HCT116 (cell line): ENCODE measurements at regions not wholly inside any gene's neighbourhood (a gene's known extent, or its start where the extent isn't known, plus 50 kb on each side); places are given as distances from the start of the nearest gene placed in this dataset.

Source experiments
- ATAC-seq: fragments of 200-7000 bp; cut with Tn5 transposase; 2 replicates; pipeline ENCODE4 v1.9.1; 2020; ENCODE audit warnings: mild to moderate bottlenecking, moderate library complexity
- BruUV-seq: library from RNA; stranded (reverse); fragments of 400-500 nt; replicated peaks from 2 replicates; lab custom pipeline; 2021; lab: Mats Ljungman, UMichigan
- CTCF ChIA-PET: fragments of 300-600 bp; sonication (Branson Sonifier 250); formaldehyde crosslinking; loops from one replicate; lab custom pipeline; 2021; ENCODE audit warnings: antibody characterized with exemption; lab: Charles Lee
- POLR2A ChIA-PET: fragments of 300-600, 350-600 bp; sonication (Branson Sonifier 250); formaldehyde crosslinking; loops from one replicate; lab custom pipeline; 2021; ENCODE audit warnings: antibody characterized with exemption; lab: Charles Lee
- RAD21 ChIA-PET, 2 experiments: fragments of 300-600 bp; sonication (Branson Sonifier 250); formaldehyde crosslinking; loops; one replicate each; lab custom pipeline; 2023; ENCODE audit warnings: low total read pairs in 2 of 2; ENCODE audit not compliant: uncharacterized antibody in 2 of 2, unreplicated experiment in 2 of 2, low non-redundant PET in 1 of 2; lab: Charles Lee
- DNase-seq: peaks from one replicate; pipeline ENCODE4 v3.0.0-alpha.2; 2010; ENCODE audit warnings: low read depth, low spot score
- H2AFZ ChIP-seq: fragments of 200-600 bp; shearing (Covaris generic), sonication (generic); 2 replicates; pipeline ENCODE4 v1.6.1; 2017; ENCODE audit warnings: low read depth, mixed run types, mixed read lengths, antibody characterized with exemption, low read length; ENCODE audit not compliant: poor library complexity, severe bottlenecking
- H3K27ac ChIP-seq: 2 replicates; pipeline ENCODE4 v1.5.1; 2012; ENCODE audit warnings: low read depth, low read length
- H3K27me3 ChIP-seq: fragments of 200-600 bp; sonication (generic); 2 replicates; pipeline ENCODE4 v1.6.1; 2016; ENCODE audit warnings: mixed run types, low read length, mixed read lengths; ENCODE audit not compliant: insufficient read depth
- H3K36me3 ChIP-seq, 2 experiments: fragments of 200-500 bp in 1 of 2; fragments of 200-600 bp in 1 of 2; sonication (Bioruptor generic) in 1 of 2; sonication (generic) in 1 of 2; 2 replicates each; pipeline versions ENCODE4 v1.5.1 to v1.6.1; 2014 to 2016; ENCODE audit warnings: low read length in 2 of 2, inconsistent platforms in 1 of 2, mixed read lengths in 1 of 2, mixed run types in 1 of 2; ENCODE audit not compliant: insufficient read depth in 2 of 2, control insufficient read depth in 1 of 2
- H3K4me1 ChIP-seq, 2 experiments: fragments of 200-600 bp in 1 of 2; sonication (generic) in 1 of 2; 2 replicates each; pipeline versions ENCODE4 v1.5.1 to v1.6.1; 2012 to 2017; ENCODE audit warnings: low read length in 2 of 2, inconsistent platforms in 1 of 2, mild to moderate bottlenecking in 1 of 2, mixed read lengths in 1 of 2, mixed run types in 1 of 2, moderate library complexity in 1 of 2; ENCODE audit not compliant: insufficient read depth in 2 of 2, control insufficient read depth in 1 of 2
- H3K4me2 ChIP-seq: fragments of 200-600 bp; sonication (generic); 2 replicates; pipeline ENCODE4 v1.6.1; 2017; ENCODE audit warnings: mixed run types, low read length, mixed read lengths
- H3K4me3 ChIP-seq, 2 experiments: fragments of 200-600 bp in 1 of 2; sonication (generic) in 1 of 2; replicated peaks in 1 of 2; 2 replicates each; pipeline ENCODE4 v1.5.1; 2011 to 2016; ENCODE audit warnings: low read length in 2 of 2, control low read depth in 1 of 2, low read depth in 1 of 2, mild to moderate bottlenecking in 1 of 2, mixed read lengths in 1 of 2, mixed run types in 1 of 2
- H3K79me2 ChIP-seq: fragments of 200-600 bp; sonication (generic); 2 replicates; pipeline ENCODE4 v1.6.1; 2017; ENCODE audit warnings: mild to moderate bottlenecking, mixed run types, low read length, moderate library complexity, mixed read lengths; ENCODE audit not compliant: insufficient read depth
- H3K9ac ChIP-seq: fragments of 200-600 bp; sonication (generic); 2 replicates; pipeline ENCODE4 v1.6.1; 2016; ENCODE audit warnings: low read length, mixed read lengths
- H3K9me2 ChIP-seq: fragments of 200-600 bp; sonication (generic), shearing (Covaris generic); 2 replicates; pipeline ENCODE4 v1.6.1; 2017; ENCODE audit warnings: mixed run types, mild to moderate bottlenecking, moderate library complexity; ENCODE audit not compliant: insufficient read depth
- H3K9me3 ChIP-seq, 2 experiments: fragments of 200-500 bp in 1 of 2; fragments of 200-600 bp in 1 of 2; sonication (Bioruptor generic) in 1 of 2; sonication (generic) in 1 of 2; 2 replicates each; pipeline ENCODE4 v1.6.1; 2014 to 2017; ENCODE audit warnings: low read length in 2 of 2, mixed read lengths in 2 of 2, inconsistent platforms in 1 of 2, low read depth in 1 of 2, mild to moderate bottlenecking in 1 of 2, mixed run types in 1 of 2, moderate library complexity in 1 of 2; ENCODE audit not compliant: control insufficient read depth in 1 of 2, insufficient read depth in 1 of 2
- H4K20me1 ChIP-seq: fragments of 200-600 bp; sonication (generic), shearing (Covaris generic); 2 replicates; pipeline ENCODE4 v1.6.1; 2017; ENCODE audit warnings: mixed run types, mild to moderate bottlenecking, moderate library complexity; ENCODE audit not compliant: insufficient read depth
- CTCF ChIP-seq, 3 experiments: fragments of 200-600 bp in 1 of 3; sonication (generic) in 1 of 3; IDR thresholded peaks in 2 of 3; conservative IDR thresholded peaks in 1 of 3; 2 replicates each; pipeline ENCODE4 v1.5.1; 2012 to 2017; ENCODE audit warnings: low read depth in 2 of 3, low read length in 2 of 3, antibody characterized with exemption in 1 of 3, borderline replicate concordance in 1 of 3, control low read depth in 1 of 3, mild to moderate bottlenecking in 1 of 3, mixed read lengths in 1 of 3, mixed run types in 1 of 3, moderate library complexity in 1 of 3; ENCODE audit not compliant: insufficient read depth in 1 of 3
- EZH2 ChIP-seq: fragments of 200-600 bp; sonication (generic); IDR thresholded peaks from 2 replicates; pipeline ENCODE4 v1.6.1; 2017; ENCODE audit warnings: antibody characterized with exemption, mixed run types
- EZH2phosphoT487 ChIP-seq: fragments of 200-600 bp; IDR thresholded peaks from 2 replicates; pipeline ENCODE4 v1.6.1; 2018; ENCODE audit warnings: antibody characterized with exemption, borderline replicate concordance
- FOSL1 ChIP-seq: IDR thresholded peaks from 2 replicates; pipeline ENCODE4 v1.6.1; 2012; ENCODE audit warnings: low read depth
- POLR2AphosphoS5 ChIP-seq: IDR thresholded peaks from 2 replicates; pipeline ENCODE4 v1.6.1; 2011; ENCODE audit warnings: mild to moderate bottlenecking, low read depth, low read length, moderate library complexity
- RAD21 ChIP-seq: IDR thresholded peaks from 2 replicates; pipeline ENCODE4 v1.6.1; 2012; ENCODE audit warnings: low read depth, mild to moderate bottlenecking
- SIN3A ChIP-seq: IDR thresholded peaks from 2 replicates; pipeline ENCODE4 v1.6.1; 2012; ENCODE audit warnings: low read depth
- SRF ChIP-seq: IDR thresholded peaks from 2 replicates; pipeline ENCODE4 v1.6.1; 2012; ENCODE audit warnings: low read depth
- ZFX ChIP-seq: fragments of 450-650 bp; IDR thresholded peaks from 2 replicates; pipeline ENCODE4 v1.6.1; 2017
- intact Hi-C: fragments of 100-400 bp; cut with micrococcal nuclease; formaldehyde crosslinking; loops from 2 replicates; pipeline ENCODE4 v1.10.0; 2022

- ATAC-seq (no peak), DNase-seq (no peak)
- H3K9me3 ChIP-seq, result peaks cover 0 to 4% of the 10 kb centered on the region in 2 experiments; a peak in 1 of 4 replicates
- intact Hi-C loops, result no loop called here
- H3K9me2 ChIP-seq, result no peaks in the 10 kb centered on the region
- no peak overlapping the region for H3K27ac ChIP-seq
- H3K36me3 ChIP-seq, result no peaks in the 10 kb centered on the region
- H3K4me3 ChIP-seq, result no peak overlapping the region
- H3K4me1 ChIP-seq, result no peaks in the 10 kb centered on the region
- no peak overlapping the region for H3K9ac ChIP-seq
- no peaks in the 10 kb centered on the region for H4K20me1 ChIP-seq
- ChIA-PET CTCF (no interaction called here), RAD21 (no interaction called here), POLR2A (no interaction called here)
- H3K4me2 ChIP-seq, result no peak overlapping the region
- H2AFZ ChIP-seq, result no peak overlapping the region
- BruUV-seq, result no TSS peak
- TF ChIP-seq EZH2phosphoT487 (no peak), SIN3A (no peak), FOSL1 (no peak), EZH2 (no peak), RAD21 (no peak), POLR2AphosphoS5 (no peak), CTCF (IDR thresholded peaks at IDR 0.05 in 2 of 3, conservative IDR thresholded peaks at IDR 0.05 in 1 of 3; ENCODE audit: borderline replicate concordance in 1 of 3, insufficient read depth in 1 of 3, low read depth in 2 of 3, low read length in 2 of 3) (no peak), ZFX (no peak), SRF (no peak)
- no peaks in the 10 kb centered on the region for H3K79me2 ChIP-seq
- no peaks in the 10 kb centered on the region for H3K27me3 ChIP-seq
Measured at GRCh38 chr21:35868869-35869223, 191.5 kb downstream of the SETD4 start.
